ENCODE measurements at regions not wholly inside any gene's neighbourhood (a gene's known extent, or its start where the extent isn't known, plus 50 kb on each side); places are given as distances from the start of the nearest gene placed in this dataset.

GRCh38 chr2:5842326-5842725, 150.1 kb downstream of the SOX11 start:
- no peak for DNase-seq (ENCODE audit: low spot score)

GRCh38 chr2:5845798-5846330, 153.7 kb downstream of the SOX11 start:
- no peak for DNase-seq (ENCODE audit: low spot score)

- DNase-seq (ENCODE audit: low spot score) = no peak
These were observed 154.7 kb downstream of the SOX11 start for GRCh38 chr2:5846881-5847280.

- DNase-seq (ENCODE audit: low spot score) = no peak
These were observed 157.4 kb downstream of the SOX11 start for GRCh38 chr2:5849562-5849961.

GRCh38 chr2:5851410-5851809, 159.2 kb downstream of the SOX11 start:
- no peak for DNase-seq (ENCODE audit: low spot score)

- DNase-seq (ENCODE audit: low spot score) = no peak
These were observed 162.6 kb downstream of the SOX11 start for GRCh38 chr2:5854797-5855196.

- DNase-seq (ENCODE audit: low spot score) = no peak
These were observed 174.9 kb downstream of the SOX11 start for GRCh38 chr2:5867056-5867455.

- no peak for DNase-seq (ENCODE audit: low spot score)
These were observed 176.7 kb downstream of the SOX11 start for GRCh38 chr2:5868931-5869330.

GRCh38 chr2:5869936-5870335, 177.8 kb downstream of the SOX11 start:
- DNase-seq (ENCODE audit: low spot score) = no peak

GRCh38 chr2:5877360-5877759, 185.2 kb downstream of the SOX11 start:
- DNase-seq (ENCODE audit: low spot score) = no peak

- DNase-seq (ENCODE audit: low spot score) = no peak
These were observed 193.4 kb downstream of the SOX11 start for GRCh38 chr2:5885451-5886173.

- no peak for DNase-seq (ENCODE audit: low spot score)
These were observed 194.3 kb downstream of the SOX11 start for GRCh38 chr2:5886462-5886861.

- DNase-seq (ENCODE audit: low spot score) = no peak
These were observed 195.9 kb downstream of the SOX11 start for GRCh38 chr2:5888126-5888525.

GRCh38 chr2:5889519-5889918, 197.3 kb downstream of the SOX11 start:
- DNase-seq (ENCODE audit: low spot score) = no peak

- no peak for DNase-seq (ENCODE audit: low spot score)
These were observed 202.2 kb downstream of the SOX11 start for GRCh38 chr2:5894355-5894754.

GRCh38 chr2:5895284-5895683, 203.1 kb downstream of the SOX11 start:
- DNase-seq (ENCODE audit: low spot score) = no peak

- no peak for DNase-seq (ENCODE audit: low spot score)
These were observed 205.1 kb downstream of the SOX11 start for GRCh38 chr2:5897249-5897648.

GRCh38 chr2:5898667-5899066, 206.5 kb downstream of the SOX11 start:
- no peak for DNase-seq (ENCODE audit: low spot score)

- DNase-seq (ENCODE audit: low spot score) = no peak
These were observed 213.5 kb downstream of the SOX11 start for GRCh38 chr2:5905661-5906060.

GRCh38 chr2:5908071-5908470, 215.9 kb downstream of the SOX11 start:
- no peak for DNase-seq (ENCODE audit: low spot score)

- DNase-seq (ENCODE audit: low spot score) = no peak
These were observed 219.5 kb downstream of the SOX11 start for GRCh38 chr2:5911718-5912117.

GRCh38 chr2:5913711-5914395, 221.7 kb downstream of the SOX11 start:
- DNase-seq (ENCODE audit: low spot score) = no peak

GRCh38 chr2:5914811-5915611, 222.8 kb downstream of the SOX11 start:
- DNase-seq (ENCODE audit: low spot score) = no peak

Measured in iPS-NIHi11 (cell line).